Cardiac muscle cell (in vitro differentiated cells and primary cell): ENCODE measurements at regions not wholly inside any gene's neighbourhood (a gene's known extent, or its start where the extent isn't known, plus 50 kb on each side); places are given as distances from the start of the nearest gene placed in this dataset.
A peak's percentile ranks its signal among the peaks of the same experiment; 100 is the strongest.

ENCODE experiments used
- DNase-seq, 2 donors: peaks; one replicate each; pipeline versions ENCODE4 v3.0.0 to v3.0.0-alpha.2; 2010 to 2017; ENCODE audit warnings: low read depth in 1 of 2, low spot score in 1 of 2
- H3K27ac ChIP-seq: fragments of 200-600 bp; sonication (generic); 2 replicates; pipeline ENCODE4 v1.5.1; 2016
- H3K27me3 ChIP-seq: fragments of 200-600 bp; sonication (generic); 2 replicates; pipeline ENCODE4 v1.6.0; 2016; ENCODE audit warnings: control low read depth
- H3K36me3 ChIP-seq: fragments of 200-600 bp; sonication (generic); 2 replicates; pipeline ENCODE4 v1.5.1; 2016; ENCODE audit warnings: control low read depth
- H3K4me1 ChIP-seq: fragments of 200-600 bp; sonication (generic); 2 replicates; pipeline ENCODE4 v1.8.1; 2017; ENCODE audit warnings: low read depth, mild to moderate bottlenecking, mixed run types
- H3K4me3 ChIP-seq: fragments of 200-600 bp; sonication (generic); 2 replicates; pipeline ENCODE4 v1.5.1; 2016; ENCODE audit warnings: mild to moderate bottlenecking
- H3K9me3 ChIP-seq: fragments of 200-600 bp; sonication (generic); 2 replicates; pipeline ENCODE4 v1.5.1; 2017; ENCODE audit warnings: low read depth, mild to moderate bottlenecking, control low read depth
- CTCF ChIP-seq: IDR thresholded peaks from 2 replicates; pipeline ENCODE4 v1.5.1; 2012; ENCODE audit warnings: low read depth, mild to moderate bottlenecking, low read length

GRCh38 chr2:176502619-176503018 lies 233.4 kb downstream of the MTX2 start:
- Histone ChIP-seq H3K4me1 (no peaks in the 10 kb centered on the region), H3K27ac (no peak overlapping the region), H3K27me3 (peaks cover 27% of the 10 kb centered on the region), H3K36me3 (no peaks in the 10 kb centered on the region), H3K9me3 (no peaks in the 10 kb centered on the region), H3K4me3 (no peak overlapping the region)
- TF ChIP-seq CTCF = no peak
- no peak for DNase-seq

GRCh38 chr2:176503776-176504175 lies 234.5 kb downstream of the MTX2 start:
- H3K4me3 ChIP-seq = no peak overlapping the region
- DNase-seq = no peak
- H3K4me1 ChIP-seq = no peaks in the 10 kb centered on the region
- H3K27me3 ChIP-seq = peaks cover 27% of the 10 kb centered on the region
- H3K9me3 ChIP-seq = no peaks in the 10 kb centered on the region
- H3K36me3 ChIP-seq = no peaks in the 10 kb centered on the region
- H3K27ac ChIP-seq = no peak overlapping the region
- TF ChIP-seq CTCF = no peak

- TF ChIP-seq CTCF = no peak
- Histone ChIP-seq H3K27ac (no peak overlapping the region), H3K9me3 (no peaks in the 10 kb centered on the region), H3K36me3 (no peaks in the 10 kb centered on the region), H3K4me3 (no peak overlapping the region), H3K27me3 (peaks cover 27% of the 10 kb centered on the region), H3K4me1 (no peaks in the 10 kb centered on the region)
- DNase-seq = no peak
Measured at GRCh38 chr2:176504440-176504839, 235.2 kb downstream of the MTX2 start.

GRCh38 chr2:176507786-176508185 lies 238.5 kb downstream of the MTX2 start:
- Histone ChIP-seq H3K4me3 (no peak overlapping the region), H3K27ac (no peak overlapping the region), H3K4me1 (no peaks in the 10 kb centered on the region), H3K36me3 (no peaks in the 10 kb centered on the region), H3K27me3 (peaks cover 10% of the 10 kb centered on the region), H3K9me3 (no peaks in the 10 kb centered on the region)
- no peak for TF ChIP-seq CTCF
- peak in 1 of 2 donors; percentile 61 for DNase-seq

DNA sequence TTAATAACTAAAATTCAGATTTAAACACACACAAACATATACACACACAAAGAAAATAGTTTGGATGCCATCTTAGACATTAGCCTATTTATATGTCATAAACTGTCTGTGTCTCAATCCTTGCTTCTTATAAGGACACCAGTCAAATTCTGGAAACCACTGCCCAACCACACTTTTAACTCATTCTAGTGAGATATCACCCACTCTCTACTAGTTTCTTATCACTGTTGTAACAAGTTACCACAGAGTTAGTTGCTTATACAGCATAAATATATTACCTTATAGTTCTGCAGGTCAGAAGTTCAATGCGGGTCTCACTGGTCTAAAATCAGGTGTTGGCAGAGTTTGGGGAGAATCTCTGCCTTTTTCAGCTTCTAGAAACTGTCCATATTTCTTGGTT lies 239.1 kb downstream of the MTX2 start:
- Histone ChIP-seq H3K27ac (no peak overlapping the region), H3K27me3 (peaks cover 10% of the 10 kb centered on the region), H3K4me3 (no peak overlapping the region), H3K9me3 (no peaks in the 10 kb centered on the region), H3K4me1 (no peaks in the 10 kb centered on the region), H3K36me3 (no peaks in the 10 kb centered on the region)
- DNase-seq = no peak
- TF ChIP-seq CTCF = no peak
